WTC11 (cell line): ENCODE measurements at regions not wholly inside any gene's neighbourhood (a gene's known extent, or its start where the extent isn't known, plus 50 kb on each side); places are given as distances from the start of the nearest gene placed in this dataset.

Experiments
- CREB1 ChIP-seq: sonication (generic); formaldehyde crosslinking; IDR thresholded peaks from 2 replicates; pipeline ENCODE4 v1.8.0; 2023; ENCODE audit warnings: mild to moderate bottlenecking, missing genetic modification reagents
- ELF4 ChIP-seq: sonication (generic); formaldehyde crosslinking; IDR thresholded peaks from 2 replicates; pipeline ENCODE4 v1.8.1; 2022; ENCODE audit warnings: low read depth, mild to moderate bottlenecking, moderate library complexity, missing genetic modification reagents
- NFYB ChIP-seq: sonication (generic); formaldehyde crosslinking; conservative IDR thresholded peaks from 2 replicates; pipeline ENCODE4 v1.8.0; 2022; ENCODE audit warnings: low read depth, missing genetic modification reagents
- SMAD3 ChIP-seq: sonication (generic); formaldehyde crosslinking; IDR thresholded peaks from 2 replicates; pipeline ENCODE4 v1.8.0; 2022; ENCODE audit warnings: missing genetic modification reagents, mild to moderate bottlenecking, borderline replicate concordance
- ZNF138 ChIP-seq: sonication (generic); formaldehyde crosslinking; conservative IDR thresholded peaks from 2 replicates; pipeline ENCODE4 v1.8.1; 2022; ENCODE audit warnings: mild to moderate bottlenecking, moderate library complexity, missing genetic modification reagents
- TF ChIP-seq, protein P1 (sequence below): sonication (generic); formaldehyde crosslinking; IDR thresholded peaks from 2 replicates; pipeline ENCODE4 v1.8.1; 2022; ENCODE audit warnings: mild to moderate bottlenecking, missing genetic modification reagents, moderate library complexity, borderline replicate concordance
- TF ChIP-seq, protein P2 (sequence below): sonication (generic); formaldehyde crosslinking; IDR thresholded peaks from 2 replicates; pipeline ENCODE4 v1.8.0; 2023; ENCODE audit warnings: mild to moderate bottlenecking, missing genetic modification reagents
- TF ChIP-seq, protein P3 (sequence below): fragments of 200-600 bp; IDR thresholded peaks from 2 replicates; pipeline ENCODE4 v1.8.0; 2022; ENCODE audit warnings: antibody characterized with exemption
- TF ChIP-seq, protein P4 (sequence below): sonication (generic); formaldehyde crosslinking; IDR thresholded peaks from 2 replicates; pipeline ENCODE4 v1.8.0; 2022; ENCODE audit warnings: mild to moderate bottlenecking, missing genetic modification reagents
- TF ChIP-seq, protein P5 (sequence below): sonication (generic); formaldehyde crosslinking; IDR thresholded peaks from 2 replicates; pipeline ENCODE4 v1.8.1; 2023; ENCODE audit warnings: mild to moderate bottlenecking, missing genetic modification reagents, moderate library complexity
- TF ChIP-seq, protein P6 (sequence below): fragments of 250-450 bp; sonication (Bioruptor Pico); IDR thresholded peaks from 2 replicates; pipeline ENCODE4 v1.8.0; 2021; ENCODE audit warnings: mild to moderate bottlenecking

DNA sequence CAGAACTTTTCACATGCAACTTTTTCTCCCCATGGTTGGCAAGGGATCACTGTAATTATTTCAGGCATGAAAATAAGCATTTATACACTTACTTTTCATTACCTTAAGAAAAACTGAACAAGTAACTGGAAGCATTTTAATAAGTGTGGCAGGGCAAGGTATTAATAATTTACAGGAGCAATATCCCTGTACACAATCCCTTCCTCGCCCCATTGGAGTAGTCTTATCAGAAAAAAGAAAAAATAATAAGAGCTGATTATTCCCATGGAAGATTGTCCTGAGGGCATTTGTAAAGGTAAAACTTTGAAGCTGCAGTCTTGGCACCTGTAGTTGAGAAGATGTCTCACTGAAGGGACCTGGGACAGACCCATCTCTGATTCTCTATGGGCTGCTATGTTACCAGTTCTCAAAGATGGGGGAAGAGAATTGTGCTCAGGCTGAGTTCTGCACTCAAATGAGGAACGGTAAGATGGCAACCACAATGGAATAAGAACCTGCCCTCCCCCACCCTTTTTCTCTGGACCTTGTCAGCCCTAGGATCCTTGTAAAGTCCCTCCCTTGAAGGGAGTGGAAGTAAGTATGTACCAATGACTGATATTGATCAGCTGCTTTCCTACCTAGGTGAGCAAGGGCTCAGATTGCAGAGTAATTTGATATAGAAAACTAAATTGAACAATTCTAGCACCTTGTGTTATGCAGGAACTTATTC is 70.0 kb upstream of the AHI1 start:
- TF ChIP-seq, protein P1, sequence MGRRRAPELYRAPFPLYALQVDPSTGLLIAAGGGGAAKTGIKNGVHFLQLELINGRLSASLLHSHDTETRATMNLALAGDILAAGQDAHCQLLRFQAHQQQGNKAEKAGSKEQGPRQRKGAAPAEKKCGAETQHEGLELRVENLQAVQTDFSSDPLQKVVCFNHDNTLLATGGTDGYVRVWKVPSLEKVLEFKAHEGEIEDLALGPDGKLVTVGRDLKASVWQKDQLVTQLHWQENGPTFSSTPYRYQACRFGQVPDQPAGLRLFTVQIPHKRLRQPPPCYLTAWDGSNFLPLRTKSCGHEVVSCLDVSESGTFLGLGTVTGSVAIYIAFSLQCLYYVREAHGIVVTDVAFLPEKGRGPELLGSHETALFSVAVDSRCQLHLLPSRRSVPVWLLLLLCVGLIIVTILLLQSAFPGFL (CRISPR knock-in tag): no peak
- no peak for TF ChIP-seq ELF4
- TF ChIP-seq, protein P2, sequence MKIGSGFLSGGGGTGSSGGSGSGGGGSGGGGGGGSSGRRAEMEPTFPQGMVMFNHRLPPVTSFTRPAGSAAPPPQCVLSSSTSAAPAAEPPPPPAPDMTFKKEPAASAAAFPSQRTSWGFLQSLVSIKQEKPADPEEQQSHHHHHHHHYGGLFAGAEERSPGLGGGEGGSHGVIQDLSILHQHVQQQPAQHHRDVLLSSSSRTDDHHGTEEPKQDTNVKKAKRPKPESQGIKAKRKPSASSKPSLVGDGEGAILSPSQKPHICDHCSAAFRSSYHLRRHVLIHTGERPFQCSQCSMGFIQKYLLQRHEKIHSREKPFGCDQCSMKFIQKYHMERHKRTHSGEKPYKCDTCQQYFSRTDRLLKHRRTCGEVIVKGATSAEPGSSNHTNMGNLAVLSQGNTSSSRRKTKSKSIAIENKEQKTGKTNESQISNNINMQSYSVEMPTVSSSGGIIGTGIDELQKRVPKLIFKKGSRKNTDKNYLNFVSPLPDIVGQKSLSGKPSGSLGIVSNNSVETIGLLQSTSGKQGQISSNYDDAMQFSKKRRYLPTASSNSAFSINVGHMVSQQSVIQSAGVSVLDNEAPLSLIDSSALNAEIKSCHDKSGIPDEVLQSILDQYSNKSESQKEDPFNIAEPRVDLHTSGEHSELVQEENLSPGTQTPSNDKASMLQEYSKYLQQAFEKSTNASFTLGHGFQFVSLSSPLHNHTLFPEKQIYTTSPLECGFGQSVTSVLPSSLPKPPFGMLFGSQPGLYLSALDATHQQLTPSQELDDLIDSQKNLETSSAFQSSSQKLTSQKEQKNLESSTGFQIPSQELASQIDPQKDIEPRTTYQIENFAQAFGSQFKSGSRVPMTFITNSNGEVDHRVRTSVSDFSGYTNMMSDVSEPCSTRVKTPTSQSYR: no peak
- TF ChIP-seq, protein P3, sequence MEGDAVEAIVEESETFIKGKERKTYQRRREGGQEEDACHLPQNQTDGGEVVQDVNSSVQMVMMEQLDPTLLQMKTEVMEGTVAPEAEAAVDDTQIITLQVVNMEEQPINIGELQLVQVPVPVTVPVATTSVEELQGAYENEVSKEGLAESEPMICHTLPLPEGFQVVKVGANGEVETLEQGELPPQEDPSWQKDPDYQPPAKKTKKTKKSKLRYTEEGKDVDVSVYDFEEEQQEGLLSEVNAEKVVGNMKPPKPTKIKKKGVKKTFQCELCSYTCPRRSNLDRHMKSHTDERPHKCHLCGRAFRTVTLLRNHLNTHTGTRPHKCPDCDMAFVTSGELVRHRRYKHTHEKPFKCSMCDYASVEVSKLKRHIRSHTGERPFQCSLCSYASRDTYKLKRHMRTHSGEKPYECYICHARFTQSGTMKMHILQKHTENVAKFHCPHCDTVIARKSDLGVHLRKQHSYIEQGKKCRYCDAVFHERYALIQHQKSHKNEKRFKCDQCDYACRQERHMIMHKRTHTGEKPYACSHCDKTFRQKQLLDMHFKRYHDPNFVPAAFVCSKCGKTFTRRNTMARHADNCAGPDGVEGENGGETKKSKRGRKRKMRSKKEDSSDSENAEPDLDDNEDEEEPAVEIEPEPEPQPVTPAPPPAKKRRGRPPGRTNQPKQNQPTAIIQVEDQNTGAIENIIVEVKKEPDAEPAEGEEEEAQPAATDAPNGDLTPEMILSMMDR: no peak
- TF ChIP-seq, protein P4, sequence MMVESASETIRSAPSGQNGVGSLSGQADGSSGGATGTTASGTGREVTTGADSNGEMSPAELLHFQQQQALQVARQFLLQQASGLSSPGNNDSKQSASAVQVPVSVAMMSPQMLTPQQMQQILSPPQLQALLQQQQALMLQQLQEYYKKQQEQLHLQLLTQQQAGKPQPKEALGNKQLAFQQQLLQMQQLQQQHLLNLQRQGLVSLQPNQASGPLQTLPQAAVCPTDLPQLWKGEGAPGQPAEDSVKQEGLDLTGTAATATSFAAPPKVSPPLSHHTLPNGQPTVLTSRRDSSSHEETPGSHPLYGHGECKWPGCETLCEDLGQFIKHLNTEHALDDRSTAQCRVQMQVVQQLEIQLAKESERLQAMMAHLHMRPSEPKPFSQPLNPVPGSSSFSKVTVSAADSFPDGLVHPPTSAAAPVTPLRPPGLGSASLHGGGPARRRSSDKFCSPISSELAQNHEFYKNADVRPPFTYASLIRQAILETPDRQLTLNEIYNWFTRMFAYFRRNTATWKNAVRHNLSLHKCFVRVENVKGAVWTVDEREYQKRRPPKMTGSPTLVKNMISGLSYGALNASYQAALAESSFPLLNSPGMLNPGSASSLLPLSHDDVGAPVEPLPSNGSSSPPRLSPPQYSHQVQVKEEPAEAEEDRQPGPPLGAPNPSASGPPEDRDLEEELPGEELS: no peak
- TF ChIP-seq ZNF138: no peak
- TF ChIP-seq NFYB (CRISPR knock-in tag): no peak
- TF ChIP-seq, protein P5, sequence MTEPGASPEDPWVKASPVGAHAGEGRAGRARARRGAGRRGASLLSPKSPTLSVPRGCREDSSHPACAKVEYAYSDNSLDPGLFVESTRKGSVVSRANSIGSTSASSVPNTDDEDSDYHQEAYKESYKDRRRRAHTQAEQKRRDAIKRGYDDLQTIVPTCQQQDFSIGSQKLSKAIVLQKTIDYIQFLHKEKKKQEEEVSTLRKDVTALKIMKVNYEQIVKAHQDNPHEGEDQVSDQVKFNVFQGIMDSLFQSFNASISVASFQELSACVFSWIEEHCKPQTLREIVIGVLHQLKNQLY: no peak
- no peak for TF ChIP-seq CREB1 (CRISPR knock-in tag)
- no peak for TF ChIP-seq SMAD3 (CRISPR knock-in tag)
- TF ChIP-seq, protein P6, sequence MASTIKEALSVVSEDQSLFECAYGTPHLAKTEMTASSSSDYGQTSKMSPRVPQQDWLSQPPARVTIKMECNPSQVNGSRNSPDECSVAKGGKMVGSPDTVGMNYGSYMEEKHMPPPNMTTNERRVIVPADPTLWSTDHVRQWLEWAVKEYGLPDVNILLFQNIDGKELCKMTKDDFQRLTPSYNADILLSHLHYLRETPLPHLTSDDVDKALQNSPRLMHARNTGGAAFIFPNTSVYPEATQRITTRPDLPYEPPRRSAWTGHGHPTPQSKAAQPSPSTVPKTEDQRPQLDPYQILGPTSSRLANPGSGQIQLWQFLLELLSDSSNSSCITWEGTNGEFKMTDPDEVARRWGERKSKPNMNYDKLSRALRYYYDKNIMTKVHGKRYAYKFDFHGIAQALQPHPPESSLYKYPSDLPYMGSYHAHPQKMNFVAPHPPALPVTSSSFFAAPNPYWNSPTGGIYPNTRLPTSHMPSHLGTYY (CRISPR knock-in tag): no peak
